ENCODE measurements at regions not wholly inside any gene's neighbourhood (a gene's known extent, or its start where the extent isn't known, plus 50 kb on each side); places are given as distances from the start of the nearest gene placed in this dataset.
A peak's percentile ranks its signal among the peaks of the same experiment; 100 is the strongest.

GRCh38 chr7:137172105-137172590 is 171.4 kb downstream of the PTN start:
- intact Hi-C loops (cut with DNase I; ENCODE audit: low total_unique reads) = no loop called here
- no peak for DNase-seq
- Histone ChIP-seq H3K36me3 (no peaks in the 10 kb centered on the region), H3K4me3 (no peak overlapping the region), H3K27me3 (no peaks in the 10 kb centered on the region), H3K4me1 (no peaks in the 10 kb centered on the region), H3K9me3 (no peaks in the 10 kb centered on the region), H3K27ac (no peak overlapping the region)
- no peak for TF ChIP-seq CTCF (IDR thresholded peaks at IDR 0.05)
- no peak for TF ChIP-seq POLR2A (IDR thresholded peaks at IDR 0.05)

GRCh38 chr7:137169282-137169698 is 174.2 kb downstream of the PTN start:
- DNase-seq = peak; percentile 52 to 59

GRCh38 chr7:137167609-137168008 is 175.9 kb downstream of the PTN start:
- no peaks in the 10 kb centered on the region for H3K9me3 ChIP-seq
- H3K27ac ChIP-seq = no peak overlapping the region
- no peaks in the 10 kb centered on the region for H3K36me3 ChIP-seq
- intact Hi-C loops (cut with DNase I; ENCODE audit: low total_unique reads) = no loop called here
- H3K4me3 ChIP-seq = no peak overlapping the region
- H3K27me3 ChIP-seq = no peaks in the 10 kb centered on the region
- DNase-seq = no peak
- no peaks in the 10 kb centered on the region for H3K4me1 ChIP-seq
- TF ChIP-seq POLR2A (IDR thresholded peaks at IDR 0.05) (no peak), CTCF (IDR thresholded peaks at IDR 0.05) (no peak)

More at GRCh38 chr7:137169282-137169698, 174.2 kb downstream of the PTN start:
- no peaks in the 10 kb centered on the region for H3K27me3 ChIP-seq
- intact Hi-C loops (cut with DNase I; ENCODE audit: low total_unique reads) = no loop called here
- no peak overlapping the region for H3K27ac ChIP-seq
- no peak overlapping the region for H3K4me3 ChIP-seq
- H3K9me3 ChIP-seq = no peaks in the 10 kb centered on the region
- H3K4me1 ChIP-seq = no peaks in the 10 kb centered on the region
- H3K36me3 ChIP-seq = no peaks in the 10 kb centered on the region
- no peak for TF ChIP-seq POLR2A (IDR thresholded peaks at IDR 0.05)
- TF ChIP-seq CTCF (IDR thresholded peaks at IDR 0.05) = peak; percentile 31 to 61 (median 40)

- H3K9me3 ChIP-seq = no peaks in the 10 kb centered on the region
- intact Hi-C loops (cut with DNase I; ENCODE audit: low total_unique reads) = no loop called here
- H3K36me3 ChIP-seq = no peaks in the 10 kb centered on the region
- TF ChIP-seq POLR2A (IDR thresholded peaks at IDR 0.05) (no peak), CTCF (IDR thresholded peaks at IDR 0.05) (no peak)
- H3K4me3 ChIP-seq = no peak overlapping the region
- no peaks in the 10 kb centered on the region for H3K27me3 ChIP-seq
- H3K4me1 ChIP-seq = no peaks in the 10 kb centered on the region
- DNase-seq = no peak
- H3K27ac ChIP-seq = no peak overlapping the region
Observed at GRCh38 chr7:137166363-137166762, 177.2 kb downstream of the PTN start.

- no peak overlapping the region for H3K27ac ChIP-seq
- intact Hi-C loops (cut with DNase I; ENCODE audit: low total_unique reads) = no loop called here
Observed at GRCh38 chr7:137165786-137166185, 177.7 kb downstream of the PTN start.

More at GRCh38 chr7:137165786-137166185, 177.7 kb downstream of the PTN start:
- no peaks in the 10 kb centered on the region for H3K36me3 ChIP-seq
- H3K4me3 ChIP-seq = no peak overlapping the region
- H3K4me1 ChIP-seq = no peaks in the 10 kb centered on the region
- no peaks in the 10 kb centered on the region for H3K9me3 ChIP-seq
- DNase-seq = no peak
- TF ChIP-seq POLR2A (IDR thresholded peaks at IDR 0.05) (no peak), CTCF (IDR thresholded peaks at IDR 0.05) (no peak)
- H3K27me3 ChIP-seq = no peaks in the 10 kb centered on the region
